ENCODE measurements at regions not wholly inside any gene's neighbourhood (a gene's known extent, or its start where the extent isn't known, plus 50 kb on each side); places are given as distances from the start of the nearest gene placed in this dataset.
A peak's percentile ranks its signal among the peaks of the same experiment; 100 is the strongest.

GRCh38 chr6:169841251-169841650 lies 89.8 kb downstream of the ERMARD start:
- TF ChIP-seq, protein P1, sequence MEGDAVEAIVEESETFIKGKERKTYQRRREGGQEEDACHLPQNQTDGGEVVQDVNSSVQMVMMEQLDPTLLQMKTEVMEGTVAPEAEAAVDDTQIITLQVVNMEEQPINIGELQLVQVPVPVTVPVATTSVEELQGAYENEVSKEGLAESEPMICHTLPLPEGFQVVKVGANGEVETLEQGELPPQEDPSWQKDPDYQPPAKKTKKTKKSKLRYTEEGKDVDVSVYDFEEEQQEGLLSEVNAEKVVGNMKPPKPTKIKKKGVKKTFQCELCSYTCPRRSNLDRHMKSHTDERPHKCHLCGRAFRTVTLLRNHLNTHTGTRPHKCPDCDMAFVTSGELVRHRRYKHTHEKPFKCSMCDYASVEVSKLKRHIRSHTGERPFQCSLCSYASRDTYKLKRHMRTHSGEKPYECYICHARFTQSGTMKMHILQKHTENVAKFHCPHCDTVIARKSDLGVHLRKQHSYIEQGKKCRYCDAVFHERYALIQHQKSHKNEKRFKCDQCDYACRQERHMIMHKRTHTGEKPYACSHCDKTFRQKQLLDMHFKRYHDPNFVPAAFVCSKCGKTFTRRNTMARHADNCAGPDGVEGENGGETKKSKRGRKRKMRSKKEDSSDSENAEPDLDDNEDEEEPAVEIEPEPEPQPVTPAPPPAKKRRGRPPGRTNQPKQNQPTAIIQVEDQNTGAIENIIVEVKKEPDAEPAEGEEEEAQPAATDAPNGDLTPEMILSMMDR (IDR thresholded peaks at IDR 0.05; ENCODE audit: low read depth, low read length), result no peak
- H3K27me3 ChIP-seq (ENCODE audit: insufficient read depth, low read depth, severe bottlenecking), result peaks cover 52% of the 10 kb centered on the region
- no peaks in the 10 kb centered on the region for H3K36me3 ChIP-seq

GRCh38 chr6:169839898-169840631 lies 88.6 kb downstream of the ERMARD start:
- H3K9me3 ChIP-seq (ENCODE audit: severe bottlenecking), result no peaks in the 10 kb centered on the region
- H3K4me3 ChIP-seq (ENCODE audit: low read depth, low read length), result no peak overlapping the region
- DNase-seq, result no peak
- TF ChIP-seq, protein P1 (IDR thresholded peaks at IDR 0.05; ENCODE audit: low read depth, low read length), result no peak
- peaks cover 50% of the 10 kb centered on the region for H3K27me3 ChIP-seq (ENCODE audit: insufficient read depth, low read depth, severe bottlenecking)
- H3K27ac ChIP-seq, result no peak overlapping the region
- no peaks in the 10 kb centered on the region for H3K36me3 ChIP-seq

More at GRCh38 chr6:169841251-169841650, 89.8 kb downstream of the ERMARD start:
- Histone ChIP-seq H3K4me3 (ENCODE audit: low read depth, low read length) (no peak overlapping the region), H3K27ac (no peak overlapping the region), H3K9me3 (ENCODE audit: severe bottlenecking) (no peaks in the 10 kb centered on the region)
- no peak for DNase-seq

DNA sequence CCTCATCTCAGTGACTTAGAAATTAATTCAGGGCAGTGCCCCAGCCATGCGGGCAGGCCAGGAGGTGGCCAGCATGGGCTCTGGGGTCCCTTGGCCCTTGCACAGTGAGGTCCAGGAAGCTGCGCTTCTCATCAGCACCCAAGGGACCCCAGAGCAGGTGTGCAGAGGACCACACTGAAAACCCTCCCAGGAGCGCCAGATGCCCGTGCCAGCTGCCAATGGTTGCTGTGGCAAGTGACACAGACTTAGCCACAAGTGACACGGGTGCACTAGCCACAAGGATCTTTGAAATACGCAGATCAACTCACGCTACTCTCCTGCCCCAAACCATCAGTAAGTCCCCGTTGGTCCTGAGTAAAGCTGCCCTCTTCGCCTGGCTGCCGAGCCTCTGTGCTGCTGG lies 88.1 kb downstream of the ERMARD start:
- no peak overlapping the region for H3K27ac ChIP-seq
- no peak overlapping the region for H3K4me3 ChIP-seq (ENCODE audit: low read depth, low read length)
- peaks cover 46% of the 10 kb centered on the region for H3K27me3 ChIP-seq (ENCODE audit: insufficient read depth, low read depth, severe bottlenecking)
- no peak for DNase-seq
- TF ChIP-seq, protein P1 (IDR thresholded peaks at IDR 0.05; ENCODE audit: low read depth, low read length), result no peak
- H3K9me3 ChIP-seq (ENCODE audit: severe bottlenecking), result no peaks in the 10 kb centered on the region
- no peaks in the 10 kb centered on the region for H3K36me3 ChIP-seq

DNA sequence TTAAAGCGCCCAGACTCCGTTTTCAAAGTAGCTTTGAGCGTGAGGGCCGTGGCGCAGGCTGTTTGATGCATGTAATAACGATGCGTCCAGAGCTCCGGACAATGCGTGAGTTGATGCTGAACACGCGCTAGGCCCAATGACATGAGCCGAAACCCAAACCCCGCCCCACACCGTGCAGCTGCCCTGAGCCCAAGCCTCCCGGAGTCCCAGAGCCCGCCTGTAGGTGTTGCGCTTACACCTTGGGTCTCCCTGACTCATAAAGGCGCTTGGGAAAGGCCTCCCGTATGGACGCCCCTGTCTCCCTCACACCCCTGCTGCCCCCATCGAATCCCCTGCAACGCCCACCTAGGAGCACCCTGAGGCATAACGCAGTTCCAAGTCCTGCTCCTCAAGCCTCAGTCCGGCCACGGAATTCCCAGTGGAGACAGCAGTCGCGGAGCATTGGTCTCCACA lies 87.6 kb downstream of the ERMARD start:
- H3K9me3 ChIP-seq (ENCODE audit: severe bottlenecking), result no peaks in the 10 kb centered on the region
- H3K27me3 ChIP-seq (ENCODE audit: insufficient read depth, low read depth, severe bottlenecking), result peaks cover 46% of the 10 kb centered on the region
- H3K4me3 ChIP-seq (ENCODE audit: low read depth, low read length), result no peak overlapping the region
- H3K36me3 ChIP-seq, result no peaks in the 10 kb centered on the region
- no peak overlapping the region for H3K27ac ChIP-seq
- TF ChIP-seq, protein P1 (IDR thresholded peaks at IDR 0.05; ENCODE audit: low read depth, low read length), result no peak
- DNase-seq, result no peak

- H3K36me3 ChIP-seq, result no peaks in the 10 kb centered on the region
- no peak overlapping the region for H3K27ac ChIP-seq
- peak; percentile 65 for DNase-seq
- TF ChIP-seq, protein P1 (IDR thresholded peaks at IDR 0.05; ENCODE audit: low read depth, low read length), result peak; percentile 59
- H3K27me3 ChIP-seq (ENCODE audit: insufficient read depth, low read depth, severe bottlenecking), result peaks cover 41% of the 10 kb centered on the region
- no peaks in the 10 kb centered on the region for H3K9me3 ChIP-seq (ENCODE audit: severe bottlenecking)
- no peak overlapping the region for H3K4me3 ChIP-seq (ENCODE audit: low read depth, low read length)
Observed at GRCh38 chr6:169838346-169839028, 87.1 kb downstream of the ERMARD start.
